GM18858 (cell line): ENCODE measurements at regions not wholly inside any gene's neighbourhood (a gene's known extent, or its start where the extent isn't known, plus 50 kb on each side); places are given as distances from the start of the nearest gene placed in this dataset.
"Not testable (repeated sequence)": the region's sequence is repeated elsewhere in the genome, so short reads cannot be mapped to it uniquely, and the experiment has no call there.

Source experiments
- ATAC-seq: cut with Tn5 transposase; IDR thresholded peaks from one replicate; pipeline ENCODE4 v1.9.1; 2021; ENCODE audit not compliant: unreplicated experiment

DNA sequence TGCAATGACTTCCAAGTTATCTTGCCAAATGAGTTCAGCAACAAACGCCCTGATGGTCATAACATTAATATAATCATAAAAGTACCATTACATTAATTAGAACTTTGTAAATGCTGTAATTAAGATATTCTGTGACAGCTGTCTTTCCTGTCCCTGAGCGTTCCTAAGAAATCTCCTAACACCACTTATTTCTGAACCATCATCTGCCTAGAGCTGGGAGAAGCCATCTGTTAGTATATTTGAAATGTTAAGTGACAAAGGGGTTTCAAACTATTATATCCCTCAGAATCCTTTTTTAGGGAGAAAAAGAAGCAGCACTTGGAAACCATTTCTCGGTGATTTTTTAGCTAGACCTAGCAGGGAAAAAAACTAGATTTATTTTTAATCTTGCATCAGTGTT lies 657.5 kb downstream of the FAM181B start:
- no peak for ATAC-seq

- no peak for ATAC-seq
Observed at GRCh38 chr11:82059505-82059904, 674.2 kb downstream of the FAM181B start.

DNA sequence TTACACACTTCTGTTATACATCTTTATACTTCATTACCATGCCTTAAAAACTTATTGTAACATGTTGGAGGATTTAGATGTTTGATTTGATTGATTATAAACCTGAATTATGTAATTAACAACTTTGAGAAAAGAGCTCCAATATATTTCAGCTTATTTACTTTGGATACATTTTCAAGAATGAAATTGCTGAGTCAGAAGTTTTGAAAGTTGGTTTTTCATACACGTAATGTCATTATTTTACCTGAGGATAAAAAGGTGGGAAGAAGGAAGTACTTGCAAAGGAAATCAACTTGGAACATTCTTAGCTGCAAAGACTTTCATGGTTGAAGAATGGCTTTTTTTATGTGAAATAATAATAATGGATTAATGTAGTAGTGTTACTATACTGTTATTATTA lies 677.2 kb downstream of the FAM181B start:
- ATAC-seq: no peak

GRCh38 chr11:82049199-82049598 lies 684.5 kb downstream of the FAM181B start:
- no peak for ATAC-seq

GRCh38 chr11:82047200-82047599 lies 686.5 kb downstream of the FAM181B start:
- no peak for ATAC-seq

GRCh38 chr11:82046778-82047177 lies 686.9 kb downstream of the FAM181B start:
- ATAC-seq: no peak

- ATAC-seq: no peak
Observed at GRCh38 chr11:82045748-82046457, 687.8 kb downstream of the FAM181B start.

GRCh38 chr11:82043316-82043715 lies 690.3 kb downstream of the FAM181B start:
- no peak for ATAC-seq

DNA sequence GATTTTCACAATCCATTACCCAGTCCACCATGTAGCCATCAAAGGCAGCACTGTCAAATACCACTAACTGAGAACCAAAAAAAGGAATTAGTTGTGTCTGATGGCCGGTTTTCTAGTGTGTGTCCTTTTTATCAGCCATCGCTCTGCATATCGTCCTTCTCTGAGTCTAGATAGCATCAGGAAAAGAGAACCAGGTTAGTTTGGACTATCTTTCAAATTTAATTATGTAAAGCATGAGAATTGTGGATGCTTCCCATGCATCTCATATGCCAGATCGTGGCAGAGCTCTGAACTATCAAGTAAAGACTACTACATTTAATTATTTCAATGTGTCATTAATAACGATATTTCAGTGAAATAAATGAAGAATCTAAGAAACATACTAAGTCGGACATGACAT lies 691.9 kb downstream of the FAM181B start:
- no peak for ATAC-seq

- no peak for ATAC-seq
Observed at GRCh38 chr11:82038154-82038553, 695.5 kb downstream of the FAM181B start.

- no peak for ATAC-seq
Observed at GRCh38 chr11:82034527-82034926, 699.1 kb downstream of the FAM181B start.

DNA sequence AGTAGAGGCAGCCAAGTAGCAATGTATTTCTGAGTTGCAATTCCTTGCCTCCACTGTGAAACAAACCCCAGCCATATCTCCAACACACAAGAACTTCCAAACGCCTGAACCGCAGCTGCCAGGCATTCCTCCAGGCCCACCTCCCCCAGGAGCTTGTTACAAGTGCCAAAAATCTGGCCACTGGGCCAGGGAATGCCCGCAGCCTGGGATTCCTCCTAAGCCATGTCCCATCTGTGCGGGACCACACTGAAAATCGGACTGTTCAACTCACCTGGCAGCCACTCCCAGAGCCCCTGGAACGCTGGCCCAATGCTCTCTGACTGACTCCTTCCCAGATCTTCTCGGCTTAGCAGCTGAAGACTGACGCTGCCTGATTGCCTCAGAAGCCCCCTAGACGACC lies 706.3 kb downstream of the FAM181B start:
- ATAC-seq: not testable (repeated sequence)

GRCh38 chr11:82024760-82025159 lies 708.9 kb downstream of the FAM181B start:
- no peak for ATAC-seq

GRCh38 chr11:82012276-82012675 lies 721.4 kb downstream of the FAM181B start:
- ATAC-seq: no peak

DNA sequence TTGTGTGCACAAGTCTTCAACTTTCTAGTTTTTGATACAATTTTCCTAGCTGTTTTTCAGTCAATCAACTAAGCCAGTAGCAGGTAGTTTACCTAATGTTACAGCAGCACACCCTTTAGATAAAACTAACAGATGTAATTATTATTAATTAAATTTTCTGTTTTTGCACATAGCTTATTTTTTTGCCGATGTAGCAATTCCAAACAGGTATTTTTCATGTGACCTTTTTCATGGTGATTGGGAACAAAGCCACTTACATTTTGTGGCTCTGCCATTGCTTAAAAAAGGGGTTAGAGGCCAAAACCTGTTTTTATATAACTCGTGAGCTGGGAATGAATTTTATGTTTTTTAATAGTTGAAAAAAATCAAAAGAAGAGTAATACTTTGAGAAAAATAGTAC lies 724.5 kb downstream of the FAM181B start:
- no peak for ATAC-seq

DNA sequence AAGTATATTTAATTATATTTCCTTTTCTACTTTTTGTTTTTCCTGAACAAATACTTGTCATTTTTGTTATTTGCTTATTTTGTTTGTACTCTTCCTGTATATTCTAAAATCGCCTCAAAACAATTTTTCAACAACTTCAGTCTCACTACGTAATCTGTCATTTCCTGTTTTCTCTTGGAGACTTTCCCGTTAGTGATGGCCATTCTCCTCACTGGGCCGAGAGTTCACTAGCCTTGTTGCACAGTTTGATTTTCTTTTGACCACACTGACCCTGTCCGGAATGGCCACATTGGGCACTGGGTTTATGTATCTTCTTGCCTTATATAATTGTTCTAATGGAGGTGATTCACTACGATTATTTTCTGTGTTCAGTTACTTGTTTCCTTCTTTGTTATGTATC lies 726.1 kb downstream of the FAM181B start:
- no peak for ATAC-seq

DNA sequence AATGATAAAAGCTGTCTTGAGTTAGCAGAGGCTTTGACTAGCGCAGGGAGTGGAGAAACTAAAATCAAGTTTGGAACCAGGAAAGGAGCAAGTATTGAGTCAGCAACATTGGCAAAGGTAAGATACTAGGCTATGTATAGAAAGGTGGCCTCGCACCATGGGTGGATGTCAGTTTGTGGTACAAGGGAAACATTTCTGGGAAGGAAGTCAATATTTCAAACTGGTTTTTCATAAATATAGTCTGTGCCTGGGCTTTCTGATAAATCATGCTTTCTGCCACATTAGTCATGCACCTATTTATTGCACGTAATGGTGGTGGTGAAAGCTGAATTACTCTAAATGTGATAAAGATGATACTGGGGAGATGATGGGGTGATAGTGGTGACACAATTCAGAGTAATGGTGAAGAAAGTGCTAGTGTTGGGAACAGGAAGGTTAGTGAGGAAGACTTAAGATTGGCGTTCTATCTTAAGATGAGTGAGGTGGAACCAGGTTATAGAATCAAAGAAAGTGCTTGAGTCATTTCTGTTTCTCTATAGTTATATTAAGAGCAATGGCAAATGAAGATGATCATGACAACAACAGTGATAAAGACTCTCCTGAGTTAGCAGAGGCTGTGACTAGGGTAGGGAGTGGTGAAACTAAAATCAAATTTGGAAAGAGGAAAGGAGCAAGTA lies 729.0 kb downstream of the FAM181B start:
- no peak for ATAC-seq

- ATAC-seq: no peak
Observed at GRCh38 chr11:82003671-82004515, 729.8 kb downstream of the FAM181B start.

GRCh38 chr11:82003024-82003423 lies 730.6 kb downstream of the FAM181B start:
- ATAC-seq: no peak

GRCh38 chr11:81995889-81996288 lies 737.8 kb downstream of the FAM181B start:
- ATAC-seq: no peak

- ATAC-seq: no peak
Observed at GRCh38 chr11:81993755-81994154, 739.9 kb downstream of the FAM181B start.
